ENCODE measurements at regions not wholly inside any gene's neighbourhood (a gene's known extent, or its start where the extent isn't known, plus 50 kb on each side); places are given as distances from the start of the nearest gene placed in this dataset.

DNA sequence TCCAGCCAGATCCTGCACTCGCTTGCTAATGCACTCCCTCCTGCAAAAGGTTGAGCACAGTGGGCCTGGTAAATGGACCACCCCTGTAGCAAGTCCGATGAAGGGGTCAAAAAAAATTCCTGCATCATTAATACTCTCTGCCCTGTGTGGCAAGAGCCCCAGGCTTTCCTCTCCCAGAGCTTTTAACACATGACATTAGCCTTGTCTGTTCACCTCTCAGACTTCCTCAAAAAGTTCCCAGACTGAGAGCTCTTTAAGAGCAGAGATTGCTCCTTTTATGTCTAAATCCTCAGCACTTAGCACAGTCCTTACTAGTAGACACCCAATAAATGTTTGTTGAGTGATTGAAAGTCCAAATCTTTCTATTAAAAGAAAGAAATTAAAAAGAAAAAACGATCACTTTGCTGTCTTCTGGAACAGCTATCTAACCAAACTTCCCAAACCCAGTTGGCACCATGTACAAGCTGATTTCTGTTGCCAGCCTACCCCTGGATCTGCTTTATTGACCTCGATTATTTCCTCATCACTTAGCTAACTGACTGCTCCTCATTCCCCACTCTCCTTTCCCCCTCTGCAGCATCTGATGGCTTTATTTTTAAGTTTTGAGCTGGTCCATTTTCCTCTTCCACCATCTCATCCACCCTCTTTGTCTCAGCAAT lies 209.8 kb downstream of the ENC1 start:
- Histone ChIP-seq H3K27ac (ENCODE audit: low read depth) (no peak overlapping the region), H3K4me1 (ENCODE audit: insufficient read depth) (no peaks in the 10 kb centered on the region), H3K4me3 (ENCODE audit: low read depth, low read length) (no peak overlapping the region), H3K36me3 (ENCODE audit: insufficient read depth) (no peaks in the 10 kb centered on the region)
- WGBS, result 71% methylated on average over 4 of the region's 4 CpGs
- DNase-seq (ENCODE audit: extremely low spot score), result no peak

DNA sequence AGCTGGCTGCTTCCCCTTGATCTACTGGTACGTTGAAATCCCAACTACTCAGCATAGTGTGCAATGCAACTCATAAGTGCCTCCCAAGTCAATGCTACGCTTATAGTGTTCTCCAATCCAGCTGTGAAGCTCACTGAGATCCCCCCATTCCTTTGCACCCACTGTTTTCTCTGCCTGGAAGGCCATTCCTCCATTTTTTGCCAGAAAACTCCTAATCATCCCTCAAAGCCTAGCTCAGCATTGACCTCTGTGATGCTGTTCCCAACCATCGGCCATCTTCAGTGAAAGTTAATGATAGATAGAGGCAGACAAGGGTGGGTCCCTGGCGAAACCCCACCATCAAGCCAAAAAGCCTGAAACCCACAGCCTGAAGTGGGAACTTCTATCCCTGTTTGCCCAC lies 211.0 kb downstream of the ENC1 start:
- no peak for DNase-seq (ENCODE audit: extremely low spot score)
- Histone ChIP-seq H3K36me3 (ENCODE audit: insufficient read depth) (no peaks in the 10 kb centered on the region), H3K4me3 (ENCODE audit: low read depth, low read length) (no peak overlapping the region), H3K27ac (ENCODE audit: low read depth) (no peak overlapping the region), H3K4me1 (ENCODE audit: insufficient read depth) (no peaks in the 10 kb centered on the region)
- 97% methylated on average over 4 of the region's 4 CpGs for WGBS

GRCh38 chr5:74428876-74429275 lies 211.7 kb downstream of the ENC1 start:
- WGBS, result 71% methylated on average over 2 of the region's 2 CpGs
- H3K4me1 ChIP-seq (ENCODE audit: insufficient read depth), result no peaks in the 10 kb centered on the region
- DNase-seq (ENCODE audit: extremely low spot score), result no peak
- no peak overlapping the region for H3K27ac ChIP-seq (ENCODE audit: low read depth)
- no peak overlapping the region for H3K4me3 ChIP-seq (ENCODE audit: low read depth, low read length)
- H3K36me3 ChIP-seq (ENCODE audit: insufficient read depth), result no peaks in the 10 kb centered on the region

- Histone ChIP-seq H3K4me3 (ENCODE audit: low read depth, low read length) (no peak overlapping the region), H3K36me3 (ENCODE audit: insufficient read depth) (no peaks in the 10 kb centered on the region), H3K27ac (ENCODE audit: low read depth) (no peak overlapping the region), H3K4me1 (ENCODE audit: insufficient read depth) (no peaks in the 10 kb centered on the region)
- WGBS, result 89% methylated on average over 2 of the region's 2 CpGs
- no peak for DNase-seq (ENCODE audit: extremely low spot score)
Measured at GRCh38 chr5:74428275-74428674, 212.3 kb downstream of the ENC1 start.

GRCh38 chr5:74426506-74426905 lies 214.0 kb downstream of the ENC1 start:
- no peaks in the 10 kb centered on the region for H3K36me3 ChIP-seq (ENCODE audit: insufficient read depth)
- H3K27ac ChIP-seq (ENCODE audit: low read depth), result no peak overlapping the region
- DNase-seq (ENCODE audit: extremely low spot score), result no peak
- H3K4me1 ChIP-seq (ENCODE audit: insufficient read depth), result no peaks in the 10 kb centered on the region
- H3K4me3 ChIP-seq (ENCODE audit: low read depth, low read length), result no peak overlapping the region
- WGBS, result 28% methylated on average over 1 of the region's 1 CpG

GRCh38 chr5:74424162-74424868 lies 216.2 kb downstream of the ENC1 start:
- WGBS, result 94% methylated on average over 5 of the region's 5 CpGs
- no peak for DNase-seq (ENCODE audit: extremely low spot score)

GRCh38 chr5:74423383-74423782 lies 217.1 kb downstream of the ENC1 start:
- DNase-seq (ENCODE audit: extremely low spot score), result no peak
- WGBS, result 90% methylated on average over 1 of the region's 1 CpG
- Histone ChIP-seq H3K4me3 (ENCODE audit: low read depth, low read length) (no peak overlapping the region), H3K36me3 (ENCODE audit: insufficient read depth) (no peaks in the 10 kb centered on the region), H3K27ac (ENCODE audit: low read depth) (no peak overlapping the region), H3K4me1 (ENCODE audit: insufficient read depth) (no peaks in the 10 kb centered on the region)

More at GRCh38 chr5:74424162-74424868, 216.2 kb downstream of the ENC1 start:
- Histone ChIP-seq H3K27ac (ENCODE audit: low read depth) (no peak overlapping the region), H3K4me1 (ENCODE audit: insufficient read depth) (no peaks in the 10 kb centered on the region), H3K4me3 (ENCODE audit: low read depth, low read length) (no peak overlapping the region), H3K36me3 (ENCODE audit: insufficient read depth) (no peaks in the 10 kb centered on the region)

DNA sequence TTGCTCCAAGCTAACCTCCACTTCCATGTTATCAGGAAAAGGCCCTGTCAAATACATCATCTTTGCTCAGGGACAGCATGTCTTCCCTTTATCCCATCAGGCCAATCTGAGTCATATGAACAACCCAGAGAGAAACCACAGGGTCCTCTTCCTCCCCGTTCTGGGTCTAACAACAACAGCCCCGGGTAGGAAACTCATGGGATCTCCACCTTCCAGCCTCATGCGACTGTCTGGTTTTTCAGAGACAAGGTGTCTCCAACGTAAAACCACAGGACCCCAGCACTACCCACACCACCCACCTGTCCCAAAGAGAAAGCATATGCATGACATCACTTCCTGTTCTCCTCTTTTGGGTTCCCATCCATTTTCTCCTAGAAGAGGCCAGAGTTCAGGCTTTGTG lies 217.9 kb downstream of the ENC1 start:
- Histone ChIP-seq H3K27ac (ENCODE audit: low read depth) (no peak overlapping the region), H3K4me3 (ENCODE audit: low read depth, low read length) (no peak overlapping the region), H3K4me1 (ENCODE audit: insufficient read depth) (no peaks in the 10 kb centered on the region), H3K36me3 (ENCODE audit: insufficient read depth) (no peaks in the 10 kb centered on the region)
- WGBS, result 91% methylated on average over 4 of the region's 4 CpGs
- no peak for DNase-seq (ENCODE audit: extremely low spot score)

GRCh38 chr5:74422030-74422429 lies 218.5 kb downstream of the ENC1 start:
- no peak overlapping the region for H3K4me3 ChIP-seq (ENCODE audit: low read depth, low read length)
- DNase-seq (ENCODE audit: extremely low spot score), result no peak
- H3K4me1 ChIP-seq (ENCODE audit: insufficient read depth), result no peaks in the 10 kb centered on the region
- H3K36me3 ChIP-seq (ENCODE audit: insufficient read depth), result no peaks in the 10 kb centered on the region
- 69% methylated on average over 3 of the region's 3 CpGs for WGBS
- no peak overlapping the region for H3K27ac ChIP-seq (ENCODE audit: low read depth)

DNA sequence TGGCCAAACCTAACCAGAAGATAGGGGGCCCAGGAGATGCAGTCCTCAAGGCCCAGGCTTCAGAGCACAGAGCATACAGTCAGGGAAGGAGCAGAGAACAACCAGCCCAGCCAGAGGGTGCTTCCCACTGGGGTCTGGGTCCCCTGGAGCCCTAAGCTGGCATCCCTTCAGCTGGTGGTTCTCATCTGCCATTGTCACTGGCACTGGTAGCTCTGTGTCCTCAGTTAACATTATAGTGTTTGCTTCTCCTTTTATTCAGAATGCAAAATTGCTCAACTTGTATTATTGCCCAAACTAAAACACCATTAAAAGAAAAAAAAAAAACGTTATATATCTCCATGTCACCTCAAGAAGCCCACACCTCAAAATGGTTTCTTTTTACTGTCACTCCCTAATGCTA lies 219.2 kb downstream of the ENC1 start:
- Histone ChIP-seq H3K4me3 (ENCODE audit: low read depth, low read length) (no peak overlapping the region), H3K4me1 (ENCODE audit: insufficient read depth) (no peaks in the 10 kb centered on the region), H3K36me3 (ENCODE audit: insufficient read depth) (no peaks in the 10 kb centered on the region), H3K27ac (ENCODE audit: low read depth) (no peak overlapping the region)
- WGBS, result 61% methylated on average over 1 of the region's 1 CpG
- DNase-seq (ENCODE audit: extremely low spot score), result no peak

- H3K27ac ChIP-seq (ENCODE audit: low read depth), result no peak overlapping the region
- 61% methylated on average over 1 of the region's 1 CpG for WGBS
- H3K36me3 ChIP-seq (ENCODE audit: insufficient read depth), result no peaks in the 10 kb centered on the region
- H3K4me3 ChIP-seq (ENCODE audit: low read depth, low read length), result no peak overlapping the region
- no peak for DNase-seq (ENCODE audit: extremely low spot score)
- no peaks in the 10 kb centered on the region for H3K4me1 ChIP-seq (ENCODE audit: insufficient read depth)
Measured at GRCh38 chr5:74420947-74421346, 219.6 kb downstream of the ENC1 start.

GRCh38 chr5:74420220-74420619 lies 220.3 kb downstream of the ENC1 start:
- DNase-seq (ENCODE audit: extremely low spot score), result no peak
- no peaks in the 10 kb centered on the region for H3K36me3 ChIP-seq (ENCODE audit: insufficient read depth)
- no peaks in the 10 kb centered on the region for H3K4me1 ChIP-seq (ENCODE audit: insufficient read depth)
- no peak overlapping the region for H3K4me3 ChIP-seq (ENCODE audit: low read depth, low read length)
- WGBS, result 72% methylated on average over 3 of the region's 3 CpGs
- H3K27ac ChIP-seq (ENCODE audit: low read depth), result no peak overlapping the region

- DNase-seq (ENCODE audit: extremely low spot score), result no peak
Measured at GRCh38 chr5:74419468-74419867, 221.1 kb downstream of the ENC1 start.

DNA sequence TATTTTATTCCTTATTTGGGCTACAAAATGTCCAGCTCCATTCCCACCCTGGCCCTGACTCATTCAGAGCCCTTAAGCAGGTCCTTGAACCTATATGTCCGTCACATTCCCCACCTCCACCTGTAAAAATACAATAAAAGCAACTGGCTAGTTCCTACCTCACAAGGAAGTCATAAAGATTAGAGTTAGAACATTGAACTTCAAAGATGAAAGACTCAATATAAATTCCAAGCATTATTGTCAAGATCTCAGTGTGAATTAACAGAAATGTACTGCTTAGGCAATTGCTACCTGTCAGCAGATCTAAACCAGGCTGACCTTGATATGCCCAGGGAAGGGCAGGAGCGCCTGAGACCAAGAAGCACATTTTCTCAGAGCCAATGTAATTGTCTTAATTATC lies 221.8 kb downstream of the ENC1 start:
- 92% methylated on average over 2 of the region's 2 CpGs for WGBS

More at GRCh38 chr5:74419468-74419867, 221.1 kb downstream of the ENC1 start:
- no peak overlapping the region for H3K4me3 ChIP-seq (ENCODE audit: low read depth, low read length)
- H3K4me1 ChIP-seq (ENCODE audit: insufficient read depth), result no peaks in the 10 kb centered on the region
- WGBS, result 82% methylated on average over 4 of the region's 4 CpGs
- no peaks in the 10 kb centered on the region for H3K36me3 ChIP-seq (ENCODE audit: insufficient read depth)
- H3K27ac ChIP-seq (ENCODE audit: low read depth), result no peak overlapping the region

More for the DNA sequence above, 221.8 kb downstream of the ENC1 start:
- H3K4me1 ChIP-seq (ENCODE audit: insufficient read depth), result peaks cover 2% of the 10 kb centered on the region
- no peak for DNase-seq (ENCODE audit: extremely low spot score)
- no peak overlapping the region for H3K4me3 ChIP-seq (ENCODE audit: low read depth, low read length)
- no peaks in the 10 kb centered on the region for H3K36me3 ChIP-seq (ENCODE audit: insufficient read depth)
- no peak overlapping the region for H3K27ac ChIP-seq (ENCODE audit: low read depth)
